Sigmoid colon (tissue), 6 donors: ENCODE measurements at regions not wholly inside any gene's neighbourhood (a gene's known extent, or its start where the extent isn't known, plus 50 kb on each side); places are given as distances from the start of the nearest gene placed in this dataset.

Experiments
- DNase-seq: peaks from one replicate; pipeline ENCODE4 v3.0.0-alpha.2; 2019
- H3K27ac ChIP-seq, 4 donors: fragments of 200-600 bp; sonication (generic); one replicate each; pipeline ENCODE4 v1.5.1; 2016 to 2019; ENCODE audit warnings: mild to moderate bottlenecking in 1 of 4
- H3K27me3 ChIP-seq, 3 donors: fragments of 200-600 bp; sonication (generic); one replicate each; pipeline ENCODE4 v1.5.1; 2019; ENCODE audit warnings: mild to moderate bottlenecking in 1 of 3
- H3K36me3 ChIP-seq, 4 donors: fragments of 200-600 bp; sonication (generic); one replicate each; pipeline ENCODE4 v1.5.1; 2016 to 2019
- H3K4me1 ChIP-seq, 4 donors: fragments of 200-600 bp; sonication (generic); one replicate each; pipeline ENCODE4 v1.5.1; 2017 to 2019
- H3K4me3 ChIP-seq, 4 donors: fragments of 200-600 bp; sonication (generic); one replicate each; pipeline ENCODE4 v1.5.1; 2017 to 2019; ENCODE audit warnings: mild to moderate bottlenecking in 2 of 4, moderate library complexity in 1 of 4
- H3K9me3 ChIP-seq, 4 donors: fragments of 200-600 bp in 3 of 4; sonication (generic) in 3 of 4; one replicate each; pipeline versions ENCODE4 v1.5.1 to v1.6.1; 2013 to 2019
- CTCF ChIP-seq, 4 experiments: fragments of 450-650 bp in 3 of 4; fragments of 200-600 bp in 1 of 4; IDR thresholded peaks; one replicate each; pipeline ENCODE4 v1.5.1; 2016 to 2019; ENCODE audit warnings: antibody characterized with exemption in 4 of 4, mild to moderate bottlenecking in 3 of 4, moderate library complexity in 2 of 4
- EP300 ChIP-seq, 4 donors: sonication (generic); formaldehyde crosslinking; IDR thresholded peaks; one replicate each; pipeline ENCODE4 v1.6.1; 2017; ENCODE audit warnings: antibody characterized with exemption in 4 of 4
- POLR2A ChIP-seq, 2 donors: fragments of 450-650 bp; IDR thresholded peaks; one replicate each; pipeline ENCODE4 v1.6.1; 2016; ENCODE audit warnings: antibody characterized with exemption in 2 of 2, mild to moderate bottlenecking in 2 of 2, moderate library complexity in 2 of 2
- POLR2AphosphoS5 ChIP-seq, 4 donors: sonication (generic); formaldehyde crosslinking; IDR thresholded peaks; one replicate each; pipeline ENCODE4 v1.6.1; 2017; ENCODE audit warnings: antibody characterized with exemption in 4 of 4
- WGBS, 2 donors: extraction: QIAGEN DNeasy Blood & Tissue Kit; methylation state at CpG; one replicate each; pipeline ENCODE4 v1.1.7; 2013; 5-methylcytosine and 5-hydroxymethylcytosine counted together
- intact Hi-C: fragments of 100-400 bp; cut with DNase I; formaldehyde crosslinking; loops from one replicate; pipeline ENCODE4 v1.15.1; 2023
- donor health status: healthy with polysubstance abuse.
- donor health status: healthy.

- no peak overlapping the region for H3K27ac ChIP-seq
- no peaks in the 10 kb centered on the region for H3K9me3 ChIP-seq
- no peaks in the 10 kb centered on the region for H3K4me1 ChIP-seq
- H3K4me3 ChIP-seq: no peak overlapping the region
- TF ChIP-seq POLR2A (IDR thresholded peaks at IDR 0.05) (no peak), EP300 (IDR thresholded peaks at IDR 0.05) (no peak), POLR2AphosphoS5 (IDR thresholded peaks at IDR 0.05) (no peak), CTCF (IDR thresholded peaks at IDR 0.05) (no peak)
- H3K36me3 ChIP-seq: no peaks in the 10 kb centered on the region
- no peak for DNase-seq
- intact Hi-C loops: no loop called here
- 88% methylated on average over 9 of the region's 9 CpGs for WGBS, 2 donors
- peaks cover 0 to 14% (median 7%) of the 10 kb centered on the region in 3 donors for H3K27me3 ChIP-seq
Measured at GRCh38 chr3:13934813-13935212, 54.9 kb upstream of the WNT7A start.

- 87 to 89% methylated on average over 16 of the region's 16 CpGs for WGBS, 2 donors
- intact Hi-C loops: no loop called here
- TF ChIP-seq POLR2A (IDR thresholded peaks at IDR 0.05) (no peak), CTCF (IDR thresholded peaks at IDR 0.05) (no peak), EP300 (IDR thresholded peaks at IDR 0.05) (no peak), POLR2AphosphoS5 (IDR thresholded peaks at IDR 0.05) (no peak)
- no peak for DNase-seq
- no peak overlapping the region for H3K4me3 ChIP-seq
- no peaks in the 10 kb centered on the region for H3K4me1 ChIP-seq
- H3K36me3 ChIP-seq: no peaks in the 10 kb centered on the region
- H3K27ac ChIP-seq: no peak overlapping the region
- no peaks in the 10 kb centered on the region for H3K9me3 ChIP-seq
- H3K27me3 ChIP-seq: peaks cover 0 to 14% (median 7%) of the 10 kb centered on the region in 3 donors
Measured at GRCh38 chr3:13934315-13934714, 54.4 kb upstream of the WNT7A start.

- Histone ChIP-seq H3K9me3 (peaks cover 0 to 3% (median 0%) of the 10 kb centered on the region in 4 donors), H3K36me3 (no peaks in the 10 kb centered on the region), H3K27me3 (peaks cover 0 to 14% (median 7%) of the 10 kb centered on the region in 3 donors), H3K4me1 (no peaks in the 10 kb centered on the region), H3K27ac (no peak overlapping the region), H3K4me3 (peak overlapping the region in 3 of 4 donors; percentile 28 to 43 (median 40))
- intact Hi-C loops: no loop called here
- no peak for DNase-seq
- WGBS, 2 donors: 25 to 45% methylated on average over 70 of the region's 70 CpGs
- TF ChIP-seq POLR2A (IDR thresholded peaks at IDR 0.05): no peak
- TF ChIP-seq CTCF (IDR thresholded peaks at IDR 0.05): no peak
- no peak for TF ChIP-seq POLR2AphosphoS5 (IDR thresholded peaks at IDR 0.05)
- TF ChIP-seq EP300 (IDR thresholded peaks at IDR 0.05): no peak
Measured at GRCh38 chr3:13932578-13933295, 52.9 kb upstream of the WNT7A start.

GRCh38 chr3:13931172-13931571 lies 51.3 kb upstream of the WNT7A start:
- no peak for DNase-seq
- H3K27me3 ChIP-seq: peaks cover 0 to 14% (median 7%) of the 10 kb centered on the region in 3 donors
- H3K4me3 ChIP-seq: no peak overlapping the region
- H3K4me1 ChIP-seq: no peaks in the 10 kb centered on the region
- no peaks in the 10 kb centered on the region for H3K36me3 ChIP-seq
- intact Hi-C loops: no loop called here
- no peak for TF ChIP-seq POLR2AphosphoS5 (IDR thresholded peaks at IDR 0.05)
- TF ChIP-seq POLR2A (IDR thresholded peaks at IDR 0.05): no peak
- TF ChIP-seq CTCF (IDR thresholded peaks at IDR 0.05): no peak
- no peak for TF ChIP-seq EP300 (IDR thresholded peaks at IDR 0.05)
- 93% methylated on average over 4 of the region's 4 CpGs for WGBS, 2 donors
- no peak overlapping the region for H3K27ac ChIP-seq
- peaks cover 0 to 3% (median 0%) of the 10 kb centered on the region in 4 donors for H3K9me3 ChIP-seq
